ENCODE measurements at regions not wholly inside any gene's neighbourhood (a gene's known extent, or its start where the extent isn't known, plus 50 kb on each side); places are given as distances from the start of the nearest gene placed in this dataset.

DNA sequence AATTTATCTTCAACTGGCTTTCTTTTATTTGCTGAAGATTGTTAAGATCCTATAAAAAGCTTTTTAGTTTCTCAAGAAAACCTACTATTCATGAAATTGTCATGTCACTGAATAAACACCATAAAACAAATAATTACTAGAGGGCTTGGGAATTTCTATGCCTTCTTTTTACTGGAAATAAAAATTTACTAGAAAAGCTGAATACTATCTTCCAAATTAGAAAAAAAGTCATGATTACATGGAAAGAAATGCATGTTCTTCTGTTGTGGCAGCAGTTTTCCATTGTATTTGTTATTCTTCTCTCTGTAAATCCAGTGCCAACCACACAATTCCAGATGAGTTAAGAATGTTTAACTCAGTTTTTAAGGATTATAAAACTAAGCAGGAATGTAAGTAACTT is 153.8 kb downstream of the RAP2B start:
- H3K4me3 Mint-ChIP-seq (ENCODE audit: low read depth, unreplicated experiment): no peak overlapping the region
- H3K27me3 Mint-ChIP-seq (ENCODE audit: unreplicated experiment): no peaks in the 10 kb centered on the region
- no peak for DNase-seq
- no peak overlapping the region for H3K27ac Mint-ChIP-seq (ENCODE audit: unreplicated experiment)
- CTCF ChIA-PET: no interaction called here
- peaks cover 6% of the 10 kb centered on the region for H3K9me3 Mint-ChIP-seq (ENCODE audit: low read depth, unreplicated experiment)
- TF ChIP-seq, protein P1, sequence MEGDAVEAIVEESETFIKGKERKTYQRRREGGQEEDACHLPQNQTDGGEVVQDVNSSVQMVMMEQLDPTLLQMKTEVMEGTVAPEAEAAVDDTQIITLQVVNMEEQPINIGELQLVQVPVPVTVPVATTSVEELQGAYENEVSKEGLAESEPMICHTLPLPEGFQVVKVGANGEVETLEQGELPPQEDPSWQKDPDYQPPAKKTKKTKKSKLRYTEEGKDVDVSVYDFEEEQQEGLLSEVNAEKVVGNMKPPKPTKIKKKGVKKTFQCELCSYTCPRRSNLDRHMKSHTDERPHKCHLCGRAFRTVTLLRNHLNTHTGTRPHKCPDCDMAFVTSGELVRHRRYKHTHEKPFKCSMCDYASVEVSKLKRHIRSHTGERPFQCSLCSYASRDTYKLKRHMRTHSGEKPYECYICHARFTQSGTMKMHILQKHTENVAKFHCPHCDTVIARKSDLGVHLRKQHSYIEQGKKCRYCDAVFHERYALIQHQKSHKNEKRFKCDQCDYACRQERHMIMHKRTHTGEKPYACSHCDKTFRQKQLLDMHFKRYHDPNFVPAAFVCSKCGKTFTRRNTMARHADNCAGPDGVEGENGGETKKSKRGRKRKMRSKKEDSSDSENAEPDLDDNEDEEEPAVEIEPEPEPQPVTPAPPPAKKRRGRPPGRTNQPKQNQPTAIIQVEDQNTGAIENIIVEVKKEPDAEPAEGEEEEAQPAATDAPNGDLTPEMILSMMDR (IDR thresholded peaks at IDR 0.05; ENCODE audit: unreplicated experiment): no peak
- H3K36me3 Mint-ChIP-seq (ENCODE audit: insufficient read depth, unreplicated experiment): no peaks in the 10 kb centered on the region
- intact Hi-C loops (cut with micrococcal nuclease; ENCODE audit: unreplicated experiment): no loop called here
- no TSS peak for BruUV-seq (replicated peaks)
- no peaks in the 10 kb centered on the region for H3K4me1 Mint-ChIP-seq (ENCODE audit: low read depth, unreplicated experiment)

DNA sequence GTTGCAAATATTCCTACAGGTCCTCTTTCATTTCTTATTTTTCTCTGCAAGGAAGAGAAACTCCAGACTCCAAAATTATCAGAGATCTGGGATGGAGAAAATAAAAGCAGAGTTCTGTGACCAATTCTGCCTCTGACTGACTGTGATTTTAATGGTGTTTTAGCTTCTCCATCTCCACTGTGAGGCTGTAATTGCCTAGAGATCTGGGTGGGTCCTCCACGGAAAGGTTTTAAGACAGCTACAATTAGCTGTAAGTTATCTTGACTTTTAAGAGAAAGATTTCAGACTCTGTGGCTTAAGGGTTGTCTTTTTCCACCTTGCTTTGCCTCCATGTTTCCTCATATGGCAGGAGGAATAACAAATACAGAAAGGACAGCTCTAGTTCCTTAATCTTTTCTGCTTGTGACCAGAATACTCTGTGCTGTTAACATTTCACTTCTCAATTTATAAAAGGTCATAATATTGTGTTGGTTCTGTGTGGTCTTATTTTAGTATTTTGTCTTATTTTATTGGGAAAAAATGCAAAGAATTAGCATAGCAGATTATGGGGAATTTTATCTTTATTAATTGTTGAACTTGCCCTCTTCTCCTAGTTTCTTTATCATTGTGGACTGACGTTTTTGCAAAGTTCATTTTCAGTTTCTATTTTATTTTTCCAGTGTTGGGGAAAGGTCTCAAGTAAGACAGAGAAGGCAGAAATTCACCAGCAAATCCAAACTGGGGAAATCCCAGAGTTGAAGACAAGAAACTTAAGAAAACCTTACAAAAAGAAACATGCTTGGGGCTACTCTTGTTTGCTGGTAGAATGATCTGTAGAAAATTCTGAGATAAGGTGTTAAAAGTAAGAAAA is 157.9 kb downstream of the RAP2B start:
- Mint-ChIP-seq H3K36me3 (ENCODE audit: insufficient read depth, unreplicated experiment) (no peaks in the 10 kb centered on the region), H3K4me3 (ENCODE audit: low read depth, unreplicated experiment) (no peak overlapping the region), H3K27me3 (ENCODE audit: unreplicated experiment) (no peaks in the 10 kb centered on the region), H3K27ac (ENCODE audit: unreplicated experiment) (no peak overlapping the region), H3K9me3 (ENCODE audit: low read depth, unreplicated experiment) (peaks cover 3% of the 10 kb centered on the region), H3K4me1 (ENCODE audit: low read depth, unreplicated experiment) (no peaks in the 10 kb centered on the region)
- no TSS peak for BruUV-seq (replicated peaks)
- DNase-seq: no peak
- CTCF ChIA-PET: interaction anchor here (0.6 kb wide), 1 partner anchor 261 kb away, joined by 5 read pairs; no protein-coding TSS in a partner anchor
- intact Hi-C loops (cut with micrococcal nuclease; ENCODE audit: unreplicated experiment): no loop called here
- TF ChIP-seq, protein P1 (IDR thresholded peaks at IDR 0.05; ENCODE audit: unreplicated experiment): no peak

DNA sequence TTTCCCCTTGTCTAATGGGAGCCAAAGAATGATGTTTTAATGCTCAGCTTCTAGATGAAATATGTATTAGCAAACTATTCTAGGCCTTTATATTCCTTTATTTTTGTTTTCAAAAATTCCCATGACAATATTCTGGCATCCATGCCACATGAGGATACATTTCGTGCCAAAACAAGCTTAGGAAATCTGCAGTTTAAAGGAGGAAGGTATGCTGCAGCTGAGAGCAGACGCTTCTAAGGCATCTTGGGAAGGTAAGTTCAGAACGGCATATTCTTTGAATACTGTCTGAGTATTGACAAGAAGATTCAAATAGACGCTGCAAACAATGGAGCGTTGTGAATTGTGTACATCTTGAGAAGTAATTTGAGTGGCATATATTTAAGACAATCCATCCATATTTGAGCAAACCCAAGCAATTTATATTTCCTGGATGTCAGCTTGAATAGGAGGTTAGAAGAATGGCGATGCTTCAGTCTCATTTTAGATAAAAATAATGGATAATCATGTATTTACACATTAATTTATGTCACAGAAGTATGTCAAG is 158.6 kb downstream of the RAP2B start:
- Mint-ChIP-seq H3K9me3 (ENCODE audit: low read depth, unreplicated experiment) (no peaks in the 10 kb centered on the region), H3K4me1 (ENCODE audit: low read depth, unreplicated experiment) (no peaks in the 10 kb centered on the region), H3K27me3 (ENCODE audit: unreplicated experiment) (no peaks in the 10 kb centered on the region), H3K36me3 (ENCODE audit: insufficient read depth, unreplicated experiment) (no peaks in the 10 kb centered on the region), H3K4me3 (ENCODE audit: low read depth, unreplicated experiment) (no peak overlapping the region), H3K27ac (ENCODE audit: unreplicated experiment) (no peak overlapping the region)
- CTCF ChIA-PET: no interaction called here
- DNase-seq: no peak
- TF ChIP-seq, protein P1 (IDR thresholded peaks at IDR 0.05; ENCODE audit: unreplicated experiment): no peak
- no TSS peak for BruUV-seq (replicated peaks)
- intact Hi-C loops (cut with micrococcal nuclease; ENCODE audit: unreplicated experiment): no loop called here

DNA sequence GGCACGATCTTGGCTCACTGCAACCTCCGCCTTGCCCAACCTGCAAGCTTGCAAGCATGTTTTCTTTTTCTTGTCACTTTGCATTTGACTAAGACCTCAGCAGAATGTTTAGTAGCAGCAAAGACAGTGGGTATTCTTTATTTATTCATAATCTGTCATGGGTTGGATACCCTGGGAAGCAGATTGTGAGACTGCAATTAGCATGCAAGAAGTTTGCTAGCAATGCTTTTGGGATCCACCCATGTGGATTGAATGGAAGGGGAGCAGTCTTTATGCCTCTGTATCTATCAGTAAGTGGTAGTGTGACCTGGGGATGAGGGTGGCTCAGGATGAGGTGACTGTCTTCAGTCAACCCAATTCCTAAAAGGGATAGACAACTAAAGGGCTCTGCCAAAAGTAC is 166.7 kb downstream of the RAP2B start:
- Mint-ChIP-seq H3K4me1 (ENCODE audit: low read depth, unreplicated experiment) (no peaks in the 10 kb centered on the region), H3K9me3 (ENCODE audit: low read depth, unreplicated experiment) (no peaks in the 10 kb centered on the region), H3K36me3 (ENCODE audit: insufficient read depth, unreplicated experiment) (no peaks in the 10 kb centered on the region), H3K27ac (ENCODE audit: unreplicated experiment) (no peak overlapping the region), H3K27me3 (ENCODE audit: unreplicated experiment) (no peaks in the 10 kb centered on the region), H3K4me3 (ENCODE audit: low read depth, unreplicated experiment) (no peak overlapping the region)
- no peak for DNase-seq
- intact Hi-C loops (cut with micrococcal nuclease; ENCODE audit: unreplicated experiment): no loop called here
- TF ChIP-seq, protein P1 (IDR thresholded peaks at IDR 0.05; ENCODE audit: unreplicated experiment): no peak
- CTCF ChIA-PET: interaction anchor here (0.7 kb wide), 1 partner anchor 179 kb away, joined by 5 read pairs; no protein-coding TSS in a partner anchor
- no TSS peak for BruUV-seq (replicated peaks)
